GM13977 (cell line): ENCODE measurements at regions not wholly inside any gene's neighbourhood (a gene's known extent, or its start where the extent isn't known, plus 50 kb on each side); places are given as distances from the start of the nearest gene placed in this dataset.

Experiments
- DNase-seq: peaks from one replicate; pipeline ENCODE4 v3.0.0; 2012; ENCODE audit warnings: low spot score
- in situ Hi-C: fragments of 300-500 bp; cut with MboI; formaldehyde crosslinking; loops from one replicate; pipeline ENCODE4 v1.12.0; 2022; ENCODE audit warnings: low sequenced_read_pairs, low pct_unique_long_range_greater_than_20kb, mixed read lengths, inconsistent platforms; ENCODE audit not compliant: unreplicated experiment
- TF ChIP-seq, protein P1 (sequence below): IDR thresholded peaks from 2 replicates; pipeline ENCODE4 v1.5.1; 2012; ENCODE audit warnings: mild to moderate bottlenecking, control low read depth; ENCODE audit not compliant: insufficient read depth; ENCODE audit errors: extremely low read depth, missing control alignments

DNA sequence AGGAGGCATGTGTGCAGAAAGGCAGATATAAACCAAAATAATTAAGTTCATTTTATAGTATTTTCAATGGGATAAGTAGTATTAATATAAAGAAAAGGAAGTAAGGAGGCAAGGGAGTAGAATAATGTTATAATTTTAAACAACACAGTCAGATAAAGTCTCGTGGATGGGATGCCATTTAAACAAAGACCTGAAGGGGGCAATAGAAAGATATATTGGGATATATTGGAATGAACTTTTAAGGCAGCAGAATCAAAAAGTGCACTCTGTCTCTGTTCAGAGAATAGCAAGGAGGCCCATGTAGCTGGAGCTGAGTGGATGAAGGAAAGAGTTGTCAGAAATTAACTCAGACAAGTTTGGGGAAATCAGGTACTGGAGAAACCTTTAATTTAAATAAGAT, 158.7 kb downstream of the CGGBP1 start:
- DNase-seq = no peak
- in situ Hi-C loops = no loop called here
- TF ChIP-seq, protein P1, sequence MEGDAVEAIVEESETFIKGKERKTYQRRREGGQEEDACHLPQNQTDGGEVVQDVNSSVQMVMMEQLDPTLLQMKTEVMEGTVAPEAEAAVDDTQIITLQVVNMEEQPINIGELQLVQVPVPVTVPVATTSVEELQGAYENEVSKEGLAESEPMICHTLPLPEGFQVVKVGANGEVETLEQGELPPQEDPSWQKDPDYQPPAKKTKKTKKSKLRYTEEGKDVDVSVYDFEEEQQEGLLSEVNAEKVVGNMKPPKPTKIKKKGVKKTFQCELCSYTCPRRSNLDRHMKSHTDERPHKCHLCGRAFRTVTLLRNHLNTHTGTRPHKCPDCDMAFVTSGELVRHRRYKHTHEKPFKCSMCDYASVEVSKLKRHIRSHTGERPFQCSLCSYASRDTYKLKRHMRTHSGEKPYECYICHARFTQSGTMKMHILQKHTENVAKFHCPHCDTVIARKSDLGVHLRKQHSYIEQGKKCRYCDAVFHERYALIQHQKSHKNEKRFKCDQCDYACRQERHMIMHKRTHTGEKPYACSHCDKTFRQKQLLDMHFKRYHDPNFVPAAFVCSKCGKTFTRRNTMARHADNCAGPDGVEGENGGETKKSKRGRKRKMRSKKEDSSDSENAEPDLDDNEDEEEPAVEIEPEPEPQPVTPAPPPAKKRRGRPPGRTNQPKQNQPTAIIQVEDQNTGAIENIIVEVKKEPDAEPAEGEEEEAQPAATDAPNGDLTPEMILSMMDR = no peak

- in situ Hi-C loops = no loop called here
- TF ChIP-seq, protein P1 = no peak
- no peak for DNase-seq
Measured at GRCh38 chr3:87898971-87899370, 159.8 kb downstream of the CGGBP1 start.

DNA sequence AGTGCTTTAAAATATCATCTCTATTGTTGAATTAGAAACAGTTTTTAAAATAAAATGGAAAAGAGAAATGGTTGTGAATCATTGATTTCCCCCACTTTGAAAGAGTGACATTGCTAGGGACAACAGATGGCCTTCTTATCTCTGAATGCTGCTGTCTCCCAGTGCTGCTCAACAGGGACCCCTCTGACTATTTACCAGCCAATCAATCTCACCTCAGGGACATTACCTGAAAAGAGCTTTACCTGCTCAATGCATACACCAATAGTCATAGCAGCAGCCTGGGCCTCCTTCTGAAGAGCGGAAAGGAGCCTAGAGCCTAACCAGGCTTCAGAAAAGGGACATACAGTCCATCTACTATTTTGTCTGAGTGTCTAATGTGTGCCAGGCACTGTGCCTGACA, 162.8 kb downstream of the CGGBP1 start:
- TF ChIP-seq, protein P1 = no peak
- DNase-seq = no peak
- in situ Hi-C loops = no loop called here

GRCh38 chr3:87873136-87873535, 185.7 kb downstream of the CGGBP1 start:
- in situ Hi-C loops = no loop called here
- DNase-seq = no peak
- TF ChIP-seq, protein P1 = no peak

DNA sequence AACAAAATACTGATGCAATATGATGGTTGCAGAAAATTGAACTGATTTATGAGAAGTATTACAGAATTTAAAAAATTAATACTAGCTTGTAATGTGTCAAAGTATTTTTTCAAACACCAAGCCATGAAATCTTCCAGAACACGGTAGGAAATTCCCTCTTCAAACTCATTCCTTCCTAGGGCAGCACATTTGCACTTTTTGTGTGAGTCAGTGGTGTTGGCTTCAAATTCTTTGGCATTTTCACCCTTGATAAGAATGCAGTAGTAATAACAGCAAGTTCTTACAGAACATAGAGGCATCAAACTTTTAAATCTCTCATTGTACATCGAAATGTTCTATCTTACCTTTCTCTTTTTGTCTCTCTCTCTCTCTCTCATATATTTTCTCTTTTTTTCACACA, 191.8 kb downstream of the CGGBP1 start:
- in situ Hi-C loops = no loop called here
- DNase-seq = no peak
- TF ChIP-seq, protein P1 = no peak

DNA sequence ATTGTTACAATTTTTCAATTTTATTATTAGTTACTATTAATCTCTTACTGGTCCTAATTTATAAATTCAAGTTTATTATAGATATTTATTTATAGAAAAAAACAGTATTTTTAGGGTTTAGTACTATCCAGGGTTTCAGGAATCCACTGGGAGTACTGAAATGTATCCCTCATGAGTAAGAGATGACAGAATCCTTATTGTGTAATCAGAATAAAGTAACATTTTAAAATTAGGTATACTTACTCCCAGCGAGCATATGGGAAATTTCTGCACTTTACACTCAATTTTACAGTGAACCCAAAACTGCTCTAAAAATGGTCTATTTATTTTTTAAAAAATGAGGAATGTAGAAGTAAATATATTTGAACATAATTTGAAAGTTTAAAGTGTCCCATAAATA, 202.7 kb downstream of the CGGBP1 start:
- in situ Hi-C loops = no loop called here
- DNase-seq = no peak
- TF ChIP-seq, protein P1 = no peak

DNA sequence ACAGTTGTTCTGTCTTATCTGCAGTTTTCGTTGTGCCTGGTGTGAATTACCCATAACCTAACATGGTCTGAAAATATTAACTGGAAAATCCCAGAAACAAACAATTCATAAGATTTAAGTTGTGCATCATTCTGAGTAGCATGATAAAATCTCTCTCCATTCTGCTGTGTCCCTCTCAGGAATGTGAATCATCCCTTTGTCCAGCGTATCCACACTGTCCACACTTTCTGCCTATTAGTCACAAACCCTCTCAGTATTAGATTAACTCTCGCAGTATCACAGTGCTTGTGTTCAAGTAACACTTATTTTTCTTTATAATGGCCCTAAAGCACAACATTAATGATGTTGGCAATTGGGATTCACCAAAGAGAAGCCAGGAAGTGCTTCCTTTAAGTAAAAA, 203.2 kb downstream of the CGGBP1 start:
- in situ Hi-C loops = no loop called here
- TF ChIP-seq, protein P1 = no peak
- DNase-seq = no peak
